GM12874 (cell line): ENCODE measurements at regions not wholly inside any gene's neighbourhood (a gene's known extent, or its start where the extent isn't known, plus 50 kb on each side); places are given as distances from the start of the nearest gene placed in this dataset.

ENCODE experiments used
- TF ChIP-seq, protein P1 (sequence below): IDR thresholded peaks from 2 replicates; pipeline ENCODE4 v1.5.1; 2011; ENCODE audit warnings: low read depth, mild to moderate bottlenecking, control low read depth, low read length, moderate library complexity; ENCODE audit not compliant: insufficient read depth

DNA sequence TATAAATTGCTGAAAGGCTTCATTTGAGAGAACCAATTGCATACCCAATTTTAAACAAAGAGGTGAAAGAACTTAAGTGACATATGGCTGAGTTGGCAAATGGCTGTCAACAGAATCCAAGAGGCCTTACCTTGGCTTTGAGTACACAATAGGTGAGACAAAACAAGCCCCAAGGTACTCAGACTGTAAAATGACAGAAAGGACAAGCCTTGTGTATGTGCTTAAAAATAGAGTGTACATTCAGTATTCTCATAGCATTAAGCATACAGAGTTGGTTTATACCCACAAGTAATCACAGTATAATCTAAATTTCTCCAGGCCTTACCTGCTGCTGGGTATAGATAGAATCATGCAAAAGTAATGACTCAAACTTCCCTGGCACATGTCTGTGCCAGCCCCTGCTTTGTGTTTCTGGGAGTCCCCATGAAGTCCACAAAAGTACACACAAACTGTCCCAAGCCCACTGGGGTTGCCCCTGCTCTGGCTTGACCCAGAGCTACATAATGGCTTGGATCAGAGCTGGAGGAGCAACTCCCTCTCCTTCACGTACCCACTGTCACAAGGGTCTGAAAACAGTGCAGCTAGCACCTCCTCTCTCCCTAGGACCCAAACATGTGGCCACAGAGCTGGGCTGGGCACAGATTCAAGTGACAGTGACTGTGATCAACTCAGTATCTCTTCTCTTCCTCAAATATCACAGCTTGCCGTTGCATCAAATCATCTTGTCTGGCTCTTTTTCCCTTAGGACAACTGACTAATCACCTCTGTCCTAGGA is 250.8 kb downstream of the ENC1 start:
- TF ChIP-seq, protein P1, sequence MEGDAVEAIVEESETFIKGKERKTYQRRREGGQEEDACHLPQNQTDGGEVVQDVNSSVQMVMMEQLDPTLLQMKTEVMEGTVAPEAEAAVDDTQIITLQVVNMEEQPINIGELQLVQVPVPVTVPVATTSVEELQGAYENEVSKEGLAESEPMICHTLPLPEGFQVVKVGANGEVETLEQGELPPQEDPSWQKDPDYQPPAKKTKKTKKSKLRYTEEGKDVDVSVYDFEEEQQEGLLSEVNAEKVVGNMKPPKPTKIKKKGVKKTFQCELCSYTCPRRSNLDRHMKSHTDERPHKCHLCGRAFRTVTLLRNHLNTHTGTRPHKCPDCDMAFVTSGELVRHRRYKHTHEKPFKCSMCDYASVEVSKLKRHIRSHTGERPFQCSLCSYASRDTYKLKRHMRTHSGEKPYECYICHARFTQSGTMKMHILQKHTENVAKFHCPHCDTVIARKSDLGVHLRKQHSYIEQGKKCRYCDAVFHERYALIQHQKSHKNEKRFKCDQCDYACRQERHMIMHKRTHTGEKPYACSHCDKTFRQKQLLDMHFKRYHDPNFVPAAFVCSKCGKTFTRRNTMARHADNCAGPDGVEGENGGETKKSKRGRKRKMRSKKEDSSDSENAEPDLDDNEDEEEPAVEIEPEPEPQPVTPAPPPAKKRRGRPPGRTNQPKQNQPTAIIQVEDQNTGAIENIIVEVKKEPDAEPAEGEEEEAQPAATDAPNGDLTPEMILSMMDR: no peak

DNA sequence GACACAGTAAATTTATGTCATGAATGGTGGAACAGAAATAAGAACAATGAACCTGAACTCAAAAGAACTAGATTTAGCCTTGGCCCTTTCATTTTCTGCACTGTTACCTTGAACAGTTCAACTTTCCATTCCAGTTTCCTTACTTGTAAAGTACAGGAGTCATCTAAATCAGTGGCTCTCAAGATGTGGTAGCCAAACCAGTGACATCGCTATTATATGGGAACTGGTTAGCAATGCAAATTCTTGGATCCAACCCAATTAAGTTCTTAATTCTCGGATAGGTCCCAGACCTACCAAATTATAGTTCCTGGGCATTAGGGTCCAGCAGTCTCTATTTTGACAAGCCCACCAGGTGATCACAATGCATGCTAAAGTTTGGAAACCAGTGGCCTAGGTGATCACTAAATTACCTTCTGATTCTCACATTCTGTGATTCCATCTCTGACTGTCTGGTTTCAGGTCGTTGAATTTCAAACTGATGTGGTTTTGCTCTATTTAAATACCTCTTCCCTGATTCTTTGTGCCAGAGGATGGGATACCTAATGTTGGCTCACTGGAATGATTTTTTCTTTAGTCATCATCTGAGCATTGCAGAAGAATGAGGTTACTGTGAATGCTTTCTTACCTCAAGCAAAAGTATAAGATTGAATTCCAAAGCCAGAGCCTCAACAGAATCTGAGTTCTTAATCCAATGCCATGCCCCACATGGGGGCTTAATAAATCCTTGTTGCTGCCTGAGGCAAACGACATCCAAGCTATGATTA is 253.8 kb downstream of the ENC1 start:
- TF ChIP-seq, protein P1: no peak

DNA sequence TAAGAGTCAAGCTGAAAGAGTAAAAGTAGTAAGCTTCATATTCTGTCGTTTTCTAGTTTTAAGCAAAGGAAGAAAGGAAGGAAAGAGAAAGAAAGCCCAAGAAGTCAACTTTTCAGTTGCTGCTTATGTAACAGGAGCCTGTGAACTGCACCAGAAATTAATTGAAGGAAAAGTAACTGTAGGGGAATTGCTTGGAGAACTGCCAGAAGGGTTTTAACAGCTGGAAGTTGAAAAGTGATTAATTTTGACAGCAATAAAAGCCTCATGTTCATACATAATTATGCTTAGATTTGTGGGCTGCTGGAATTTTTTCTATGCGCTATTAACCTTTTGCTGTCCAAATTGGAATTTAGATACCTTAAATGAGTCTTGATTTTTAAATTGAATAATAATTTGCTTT is 255.7 kb downstream of the ENC1 start:
- TF ChIP-seq, protein P1: no peak

DNA sequence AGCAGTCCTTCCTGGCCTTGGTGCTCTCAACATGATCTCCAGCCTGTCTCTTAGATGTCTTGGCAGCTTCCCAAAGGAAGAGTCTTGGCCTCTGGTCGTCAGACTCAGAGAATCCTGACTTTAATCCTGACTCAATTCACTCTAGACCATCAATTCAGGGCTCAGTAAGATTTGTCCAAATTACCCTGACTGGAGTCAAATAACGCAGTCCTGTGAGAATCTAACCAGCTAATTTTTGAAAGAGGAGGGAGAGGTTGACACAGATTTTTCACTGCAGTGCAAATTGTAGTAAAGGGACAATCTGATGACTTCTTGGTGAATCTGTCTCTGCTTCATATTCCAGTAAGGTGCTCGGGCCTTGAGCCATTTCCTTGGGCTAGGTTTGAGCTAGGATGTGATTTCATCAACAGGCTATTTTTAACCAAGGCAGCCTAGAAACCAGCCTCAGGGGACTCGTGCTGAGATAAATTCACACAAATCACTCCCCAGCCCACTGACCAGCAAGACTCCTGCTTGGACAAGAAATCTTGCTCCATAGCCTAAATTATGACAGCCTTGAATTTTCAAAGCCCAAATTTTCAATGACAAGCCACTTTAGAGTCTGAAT is 257.4 kb downstream of the ENC1 start:
- TF ChIP-seq, protein P1: no peak

DNA sequence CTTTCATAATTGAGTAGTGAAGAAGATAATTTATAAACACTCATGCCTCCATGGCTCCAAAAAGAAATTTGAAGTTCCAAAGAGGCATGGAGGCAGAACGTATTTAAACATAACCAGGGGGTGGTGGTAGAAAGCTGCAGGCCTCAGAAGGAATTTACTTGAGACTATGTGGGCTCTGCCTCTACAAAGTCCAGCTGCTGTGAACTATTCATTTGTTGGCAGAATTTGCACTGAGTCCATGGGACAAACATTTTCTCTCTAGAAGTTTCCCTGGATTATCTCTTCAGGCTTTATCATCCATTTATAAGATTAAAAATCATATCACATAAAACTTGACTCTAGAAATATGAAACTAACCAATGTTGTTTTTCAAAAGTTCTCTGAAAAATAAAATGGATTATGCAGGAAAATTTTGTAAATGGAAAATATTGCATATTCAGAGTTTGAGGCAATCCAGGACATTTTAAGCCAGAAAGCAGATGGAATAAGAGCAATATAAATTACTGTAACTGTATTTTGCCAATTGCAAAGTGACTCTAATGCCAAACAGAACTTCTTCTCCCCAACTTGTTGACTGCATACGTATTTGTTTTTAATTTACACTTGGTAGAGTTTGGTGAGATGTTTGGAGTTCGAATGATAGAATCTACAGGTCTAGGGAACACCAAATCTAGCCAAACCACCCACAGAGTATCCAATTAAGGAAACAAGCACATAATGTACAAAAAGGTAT is 258.2 kb downstream of the ENC1 start:
- TF ChIP-seq, protein P1: no peak

DNA sequence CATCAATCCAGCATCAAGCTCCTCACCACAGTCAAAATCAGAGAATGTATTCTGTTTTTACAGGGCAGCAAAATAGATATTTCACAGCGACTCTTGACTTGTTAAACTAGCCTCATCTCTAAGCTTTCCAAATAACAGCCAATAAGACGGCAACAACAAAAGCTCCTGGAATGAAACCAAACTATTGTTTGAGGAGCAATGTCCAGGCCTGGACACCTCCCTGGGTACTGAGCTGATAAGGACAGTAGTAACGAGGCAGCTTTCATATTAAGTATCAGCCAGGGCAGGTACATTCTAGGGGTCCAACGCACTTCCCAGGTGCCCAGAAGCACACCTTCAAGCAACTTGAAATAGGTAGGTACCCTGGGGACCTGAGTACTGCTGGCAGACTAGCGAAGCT is 260.3 kb downstream of the ENC1 start:
- TF ChIP-seq, protein P1: no peak

DNA sequence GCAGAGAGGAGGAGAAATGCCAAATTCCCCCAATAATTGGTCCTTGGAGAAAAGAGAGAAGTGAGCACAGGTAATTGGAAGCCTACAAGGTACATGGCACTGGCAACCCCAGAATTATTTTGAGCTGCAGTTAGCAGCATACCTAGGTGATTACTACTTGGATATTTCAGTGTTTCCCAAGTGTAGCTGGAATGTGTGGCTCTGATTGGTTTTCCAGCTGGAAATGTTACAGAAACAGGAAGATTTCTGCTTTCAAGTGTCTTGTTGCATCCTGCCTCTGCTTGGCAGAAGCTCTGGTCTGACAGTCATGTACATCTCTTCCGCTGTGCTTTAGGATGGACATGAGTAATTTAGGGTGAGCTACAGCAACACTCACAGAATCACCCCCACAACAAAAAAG is 262.1 kb downstream of the ENC1 start:
- TF ChIP-seq, protein P1: no peak
